GM23248 (cell line): ENCODE measurements at regions not wholly inside any gene's neighbourhood (a gene's known extent, or its start where the extent isn't known, plus 50 kb on each side); places are given as distances from the start of the nearest gene placed in this dataset.

Experiments used
- EZH2 ChIP-seq: fragments of 200-600 bp; sonication (generic); IDR thresholded peaks from 2 replicates; pipeline ENCODE4 v1.6.1; 2018; ENCODE audit warnings: antibody characterized with exemption, mild to moderate bottlenecking; ENCODE audit not compliant: insufficient read depth, poor library complexity, severe bottlenecking
- EZH2phosphoT487 ChIP-seq: fragments of 200-600 bp; sonication (generic); IDR thresholded peaks from 2 replicates; pipeline ENCODE4 v1.6.1; 2018; ENCODE audit warnings: antibody characterized with exemption, moderate library complexity, mild to moderate bottlenecking, low read depth; ENCODE audit not compliant: insufficient read depth

DNA sequence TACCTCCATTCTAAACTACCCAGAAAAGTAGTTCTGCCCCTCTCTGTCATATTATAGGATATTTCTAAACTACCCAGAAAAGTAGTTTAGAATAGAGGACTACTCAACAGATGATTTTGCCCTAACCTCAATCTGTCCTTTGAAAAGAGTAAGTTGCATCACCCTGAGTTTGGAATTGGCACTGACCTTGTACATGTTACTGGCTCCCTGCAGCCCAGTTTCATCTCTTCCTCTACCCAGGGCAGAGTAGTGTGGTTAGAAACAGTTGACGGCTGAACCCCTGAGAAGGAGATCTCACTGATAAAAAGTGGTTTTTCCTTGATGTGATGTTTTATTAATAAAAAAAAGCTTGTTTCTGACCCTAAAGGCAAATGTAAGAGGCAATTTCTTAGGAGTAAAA is 340.5 kb upstream of the NECTIN3 start:
- TF ChIP-seq EZH2 = no peak
- TF ChIP-seq EZH2phosphoT487 = no peak
